ENCODE measurements at regions not wholly inside any gene's neighbourhood (a gene's known extent, or its start where the extent isn't known, plus 50 kb on each side); places are given as distances from the start of the nearest gene placed in this dataset.

- TF ChIP-seq CTCF (conservative IDR thresholded peaks at IDR 0.05; ENCODE audit: low read depth, low read length) (no peak), EZH2 (IDR thresholded peaks at IDR 0.05; ENCODE audit: borderline replicate concordance, low read depth, low read length, poor library complexity, severe bottlenecking) (no peak)
Observed at GRCh38 chr2:120546865-120547390, 188.7 kb upstream of the GLI2 start.
